Sigmoid colon (tissue), 6 donors: ENCODE measurements at regions not wholly inside any gene's neighbourhood (a gene's known extent, or its start where the extent isn't known, plus 50 kb on each side); places are given as distances from the start of the nearest gene placed in this dataset.
"Not testable (repeated sequence)": the region's sequence is repeated elsewhere in the genome, so short reads cannot be mapped to it uniquely, and the experiment has no call there.

ENCODE experiments used
- DNase-seq: peaks from one replicate; pipeline ENCODE4 v3.0.0-alpha.2; 2019
- H3K27ac ChIP-seq, 4 donors: fragments of 200-600 bp; sonication (generic); one replicate each; pipeline ENCODE4 v1.5.1; 2016 to 2019; ENCODE audit warnings: mild to moderate bottlenecking in 1 of 4
- H3K27me3 ChIP-seq, 3 donors: fragments of 200-600 bp; sonication (generic); one replicate each; pipeline ENCODE4 v1.5.1; 2019; ENCODE audit warnings: mild to moderate bottlenecking in 1 of 3
- H3K36me3 ChIP-seq, 4 donors: fragments of 200-600 bp; sonication (generic); one replicate each; pipeline ENCODE4 v1.5.1; 2016 to 2019
- H3K4me1 ChIP-seq, 4 donors: fragments of 200-600 bp; sonication (generic); one replicate each; pipeline ENCODE4 v1.5.1; 2017 to 2019
- H3K4me3 ChIP-seq, 4 donors: fragments of 200-600 bp; sonication (generic); one replicate each; pipeline ENCODE4 v1.5.1; 2017 to 2019; ENCODE audit warnings: mild to moderate bottlenecking in 2 of 4, moderate library complexity in 1 of 4
- H3K9me3 ChIP-seq, 4 donors: fragments of 200-600 bp in 3 of 4; sonication (generic) in 3 of 4; one replicate each; pipeline versions ENCODE4 v1.5.1 to v1.6.1; 2013 to 2019
- CTCF ChIP-seq, 4 experiments: fragments of 450-650 bp in 3 of 4; fragments of 200-600 bp in 1 of 4; IDR thresholded peaks; one replicate each; pipeline ENCODE4 v1.5.1; 2016 to 2019; ENCODE audit warnings: antibody characterized with exemption in 4 of 4, mild to moderate bottlenecking in 3 of 4, moderate library complexity in 2 of 4
- EP300 ChIP-seq, 4 donors: sonication (generic); formaldehyde crosslinking; IDR thresholded peaks; one replicate each; pipeline ENCODE4 v1.6.1; 2017; ENCODE audit warnings: antibody characterized with exemption in 4 of 4
- POLR2A ChIP-seq, 2 donors: fragments of 450-650 bp; IDR thresholded peaks; one replicate each; pipeline ENCODE4 v1.6.1; 2016; ENCODE audit warnings: antibody characterized with exemption in 2 of 2, mild to moderate bottlenecking in 2 of 2, moderate library complexity in 2 of 2
- POLR2AphosphoS5 ChIP-seq, 4 donors: sonication (generic); formaldehyde crosslinking; IDR thresholded peaks; one replicate each; pipeline ENCODE4 v1.6.1; 2017; ENCODE audit warnings: antibody characterized with exemption in 4 of 4
- WGBS, 2 donors: extraction: QIAGEN DNeasy Blood & Tissue Kit; methylation state at CpG; one replicate each; pipeline ENCODE4 v1.1.7; 2013; 5-methylcytosine and 5-hydroxymethylcytosine counted together
- intact Hi-C: fragments of 100-400 bp; cut with DNase I; formaldehyde crosslinking; loops from one replicate; pipeline ENCODE4 v1.15.1; 2023
- donor health status: healthy with polysubstance abuse.
- donor health status: healthy.

DNA sequence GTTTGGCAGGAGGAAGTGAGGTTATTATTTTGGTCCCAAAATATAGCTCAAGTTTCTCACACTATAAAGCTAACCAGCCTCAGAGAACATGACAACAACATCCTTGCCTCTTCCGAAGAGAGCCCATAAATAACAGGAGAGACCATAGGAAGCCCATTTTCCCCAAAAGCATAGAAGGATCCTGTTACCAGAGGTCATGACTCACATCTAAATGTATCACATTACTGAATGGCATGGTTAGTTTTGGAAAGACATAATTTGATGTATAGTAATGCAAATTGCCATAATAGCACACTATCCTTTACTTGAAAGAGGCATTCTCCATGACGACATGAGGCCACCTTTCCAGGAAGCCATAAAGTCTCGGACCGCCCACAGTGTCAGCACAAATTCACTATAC, 238.8 kb upstream of the GRIA3 start:
- Histone ChIP-seq H3K27me3 (no peaks in the 10 kb centered on the region), H3K4me1 (no peaks in the 10 kb centered on the region), H3K36me3 (no peaks in the 10 kb centered on the region), H3K27ac (no peak overlapping the region), H3K4me3 (no peak overlapping the region), H3K9me3 (peaks cover 0 to 2% (median 0%) of the 10 kb centered on the region in 4 donors)
- TF ChIP-seq CTCF (IDR thresholded peaks at IDR 0.05) = no peak
- TF ChIP-seq EP300 (IDR thresholded peaks at IDR 0.05) = no peak
- TF ChIP-seq POLR2AphosphoS5 (IDR thresholded peaks at IDR 0.05) = no peak
- no peak for TF ChIP-seq POLR2A (IDR thresholded peaks at IDR 0.05)
- intact Hi-C loops = no loop called here
- 63 to 79% methylated on average over 4 of the region's 4 CpGs for WGBS, 2 donors
- no peak for DNase-seq

DNA sequence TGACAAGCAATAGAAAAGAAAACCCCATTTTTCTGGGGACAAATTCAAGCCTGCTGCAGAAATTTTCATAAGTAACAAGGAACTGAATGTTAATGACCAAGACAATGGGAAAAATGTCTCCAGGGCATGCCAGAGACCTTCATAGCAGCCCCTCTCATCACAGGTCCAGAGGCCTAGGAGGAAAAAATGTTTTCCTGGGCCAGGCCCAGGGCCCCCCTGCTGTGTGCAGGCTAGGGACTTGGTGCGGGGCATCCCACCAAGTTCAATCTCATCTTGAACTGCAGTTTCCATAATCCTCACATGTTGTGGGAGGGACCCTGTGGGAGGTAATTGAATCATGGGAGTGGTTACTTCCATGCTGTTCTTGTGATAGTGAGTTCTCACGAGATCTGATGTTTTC, 211.5 kb upstream of the GRIA3 start:
- H3K27me3 ChIP-seq = no peaks in the 10 kb centered on the region
- no peak overlapping the region for H3K4me3 ChIP-seq
- DNase-seq = no peak
- no peaks in the 10 kb centered on the region for H3K9me3 ChIP-seq
- H3K27ac ChIP-seq = no peak overlapping the region
- no peaks in the 10 kb centered on the region for H3K36me3 ChIP-seq
- H3K4me1 ChIP-seq = no peaks in the 10 kb centered on the region
- TF ChIP-seq EP300 (IDR thresholded peaks at IDR 0.05) (no peak), POLR2A (IDR thresholded peaks at IDR 0.05) (no peak), CTCF (IDR thresholded peaks at IDR 0.05) (no peak), POLR2AphosphoS5 (IDR thresholded peaks at IDR 0.05) (no peak)
- WGBS, 2 donors = 45 to 50% methylated on average over 2 of the region's 2 CpGs
- intact Hi-C loops = no loop called here

DNA sequence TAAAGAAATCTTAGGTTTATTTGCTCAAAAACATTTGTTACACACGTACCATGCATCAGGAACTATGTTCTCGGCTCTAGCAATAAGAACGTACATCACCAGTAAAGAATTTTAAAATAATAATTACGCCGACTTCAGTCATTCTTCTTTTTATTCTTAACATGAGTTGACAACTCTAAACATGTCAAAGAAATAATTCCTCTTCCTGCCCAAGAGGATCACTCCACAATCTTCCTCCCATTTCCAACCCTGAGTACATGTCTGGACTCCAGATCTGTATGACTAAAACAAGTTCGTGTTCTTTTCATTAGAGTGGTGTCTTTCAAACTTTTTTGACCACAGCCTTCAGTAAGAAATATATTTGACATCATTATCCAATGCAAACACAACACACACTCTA, 201.6 kb upstream of the GRIA3 start:
- Histone ChIP-seq H3K36me3 (no peaks in the 10 kb centered on the region), H3K27ac (no peak overlapping the region), H3K27me3 (no peaks in the 10 kb centered on the region), H3K4me1 (no peaks in the 10 kb centered on the region), H3K4me3 (no peak overlapping the region), H3K9me3 (no peaks in the 10 kb centered on the region)
- no peak for TF ChIP-seq CTCF (IDR thresholded peaks at IDR 0.05)
- no peak for TF ChIP-seq POLR2AphosphoS5 (IDR thresholded peaks at IDR 0.05)
- TF ChIP-seq POLR2A (IDR thresholded peaks at IDR 0.05) = no peak
- TF ChIP-seq EP300 (IDR thresholded peaks at IDR 0.05) = no peak
- DNase-seq = no peak
- intact Hi-C loops = no loop called here
- 91% methylated on average over 6 of the region's 6 CpGs for WGBS, 2 donors

- H3K9me3 ChIP-seq, H3K27ac ChIP-seq, H3K36me3 ChIP-seq, H3K4me3 ChIP-seq, H3K4me1 ChIP-seq, intact Hi-C loops, H3K27me3 ChIP-seq, DNase-seq: not testable (repeated sequence)
- WGBS, 2 donors = 81 to 85% methylated on average over 2 of the region's 2 CpGs
Measured at GRCh38 chrX:123002844-123003243, 181.2 kb upstream of the GRIA3 start.

- H3K4me3 ChIP-seq = no peak overlapping the region
- no peak for TF ChIP-seq POLR2AphosphoS5 (IDR thresholded peaks at IDR 0.05)
- no peak for TF ChIP-seq CTCF (IDR thresholded peaks at IDR 0.05)
- TF ChIP-seq POLR2A (IDR thresholded peaks at IDR 0.05) = no peak
- DNase-seq = no peak
- 77 to 82% methylated on average over 1 of the region's 1 CpG for WGBS, 2 donors
- intact Hi-C loops = no loop called here
- H3K9me3 ChIP-seq = no peaks in the 10 kb centered on the region
- H3K27ac ChIP-seq = no peak overlapping the region
- no peaks in the 10 kb centered on the region for H3K36me3 ChIP-seq
- H3K27me3 ChIP-seq = no peaks in the 10 kb centered on the region
- no peaks in the 10 kb centered on the region for H3K4me1 ChIP-seq
Measured at GRCh38 chrX:123013141-123013540, 170.9 kb upstream of the GRIA3 start.
